ENCODE measurements at regions not wholly inside any gene's neighbourhood (a gene's known extent, or its start where the extent isn't known, plus 50 kb on each side); places are given as distances from the start of the nearest gene placed in this dataset.

GRCh38 chr2:103817746-103818145 lies 1036.2 kb upstream of the POU3F3 start:
- H3K4me3 Mint-ChIP-seq, result no peak overlapping the region
- no peak overlapping the region for H3K4me3 ChIP-seq (ENCODE audit: low read length)
- no peaks in the 10 kb centered on the region for H3K4me1 ChIP-seq (ENCODE audit: control insufficient read depth, insufficient read depth, low read length)
- DNase-seq, result no peak
- no peak overlapping the region for H3K27ac ChIP-seq (ENCODE audit: low read depth, low read length)
- H3K36me3 ChIP-seq (ENCODE audit: control insufficient read depth, insufficient read depth, low read length), result no peaks in the 10 kb centered on the region
- TF ChIP-seq, protein P1, sequence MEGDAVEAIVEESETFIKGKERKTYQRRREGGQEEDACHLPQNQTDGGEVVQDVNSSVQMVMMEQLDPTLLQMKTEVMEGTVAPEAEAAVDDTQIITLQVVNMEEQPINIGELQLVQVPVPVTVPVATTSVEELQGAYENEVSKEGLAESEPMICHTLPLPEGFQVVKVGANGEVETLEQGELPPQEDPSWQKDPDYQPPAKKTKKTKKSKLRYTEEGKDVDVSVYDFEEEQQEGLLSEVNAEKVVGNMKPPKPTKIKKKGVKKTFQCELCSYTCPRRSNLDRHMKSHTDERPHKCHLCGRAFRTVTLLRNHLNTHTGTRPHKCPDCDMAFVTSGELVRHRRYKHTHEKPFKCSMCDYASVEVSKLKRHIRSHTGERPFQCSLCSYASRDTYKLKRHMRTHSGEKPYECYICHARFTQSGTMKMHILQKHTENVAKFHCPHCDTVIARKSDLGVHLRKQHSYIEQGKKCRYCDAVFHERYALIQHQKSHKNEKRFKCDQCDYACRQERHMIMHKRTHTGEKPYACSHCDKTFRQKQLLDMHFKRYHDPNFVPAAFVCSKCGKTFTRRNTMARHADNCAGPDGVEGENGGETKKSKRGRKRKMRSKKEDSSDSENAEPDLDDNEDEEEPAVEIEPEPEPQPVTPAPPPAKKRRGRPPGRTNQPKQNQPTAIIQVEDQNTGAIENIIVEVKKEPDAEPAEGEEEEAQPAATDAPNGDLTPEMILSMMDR (conservative IDR thresholded peaks at IDR 0.05), result no peak
- H3K9me3 Mint-ChIP-seq, result no peaks in the 10 kb centered on the region
- 91% methylated on average over 3 of the region's 3 CpGs; no CpG with 5 or more reads in 1 of the 2 experiments for WGBS, 2 experiments (ENCODE audit: insufficient coverage in 1 of 2, insufficient read length in 1 of 2)
- H3K9me3 ChIP-seq (ENCODE audit: control insufficient read depth, low read length), result no peaks in the 10 kb centered on the region
- H3K27me3 Mint-ChIP-seq (ENCODE audit: insufficient read depth), result no peaks in the 10 kb centered on the region
- H3K27ac Mint-ChIP-seq, result no peak overlapping the region
- H3K27me3 ChIP-seq (ENCODE audit: control insufficient read depth, insufficient read depth, low read length, poor library complexity, severe bottlenecking), result no peaks in the 10 kb centered on the region
- H3K36me3 Mint-ChIP-seq (ENCODE audit: low read depth), result no peaks in the 10 kb centered on the region
- H3K4me1 Mint-ChIP-seq, result peaks cover 3% of the 10 kb centered on the region
- no peak overlapping the region for H3K9ac ChIP-seq (ENCODE audit: extremely low read depth, low read length, poor library complexity, severe bottlenecking)

DNA sequence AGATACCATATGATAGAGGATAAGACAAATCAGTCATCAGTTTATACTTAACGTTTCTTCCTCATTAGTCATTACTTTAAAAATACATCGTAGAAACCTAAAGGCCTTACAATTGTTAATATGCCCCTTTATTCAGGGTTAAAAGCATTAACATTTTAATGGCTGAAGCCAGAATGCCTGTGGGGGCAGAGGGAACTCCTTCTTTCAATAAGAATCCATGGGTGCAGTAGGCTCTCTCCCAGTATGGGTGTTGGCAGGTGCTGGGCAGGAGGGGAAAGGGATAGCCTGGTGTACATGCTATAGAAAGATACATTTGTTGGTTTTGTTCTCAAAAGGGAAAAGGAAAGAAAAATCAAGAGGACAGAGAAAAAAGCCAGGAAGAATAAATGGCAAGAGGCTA lies 1035.7 kb upstream of the POU3F3 start:
- Histone ChIP-seq H3K36me3 (ENCODE audit: control insufficient read depth, insufficient read depth, low read length) (no peaks in the 10 kb centered on the region), H3K4me1 (ENCODE audit: control insufficient read depth, insufficient read depth, low read length) (no peaks in the 10 kb centered on the region), H3K27ac (ENCODE audit: low read depth, low read length) (no peak overlapping the region), H3K9me3 (ENCODE audit: control insufficient read depth, low read length) (no peaks in the 10 kb centered on the region), H3K4me3 (ENCODE audit: low read length) (no peak overlapping the region), H3K9ac (ENCODE audit: extremely low read depth, low read length, poor library complexity, severe bottlenecking) (no peak overlapping the region), H3K27me3 (ENCODE audit: control insufficient read depth, insufficient read depth, low read length, poor library complexity, severe bottlenecking) (no peaks in the 10 kb centered on the region)
- no peaks in the 10 kb centered on the region for H3K36me3 Mint-ChIP-seq (ENCODE audit: low read depth)
- WGBS, 2 experiments (ENCODE audit: insufficient coverage in 1 of 2, insufficient read length in 1 of 2), result 39% methylated on average over 2 of the region's 2 CpGs; no CpG with 5 or more reads in 1 of the 2 experiments
- peaks cover 3% of the 10 kb centered on the region for H3K4me1 Mint-ChIP-seq
- no peaks in the 10 kb centered on the region for H3K27me3 Mint-ChIP-seq (ENCODE audit: insufficient read depth)
- no peak overlapping the region for H3K27ac Mint-ChIP-seq
- no peak overlapping the region for H3K4me3 Mint-ChIP-seq
- H3K9me3 Mint-ChIP-seq, result no peaks in the 10 kb centered on the region
- no peak for DNase-seq
- TF ChIP-seq, protein P1 (conservative IDR thresholded peaks at IDR 0.05), result no peak

GRCh38 chr2:103819599-103819998 lies 1034.3 kb upstream of the POU3F3 start:
- no peak overlapping the region for H3K4me3 ChIP-seq (ENCODE audit: low read length)
- WGBS, 2 experiments (ENCODE audit: insufficient coverage in 1 of 2, insufficient read length in 1 of 2), result 93% methylated on average over 5 of the region's 5 CpGs; no CpG with 5 or more reads in 1 of the 2 experiments

More at GRCh38 chr2:103819599-103819998, 1034.3 kb upstream of the POU3F3 start:
- Histone ChIP-seq H3K27me3 (ENCODE audit: control insufficient read depth, insufficient read depth, low read length, poor library complexity, severe bottlenecking) (no peaks in the 10 kb centered on the region), H3K27ac (ENCODE audit: low read depth, low read length) (no peak overlapping the region), H3K4me1 (ENCODE audit: control insufficient read depth, insufficient read depth, low read length) (no peaks in the 10 kb centered on the region), H3K9me3 (ENCODE audit: control insufficient read depth, low read length) (no peaks in the 10 kb centered on the region), H3K36me3 (ENCODE audit: control insufficient read depth, insufficient read depth, low read length) (no peaks in the 10 kb centered on the region), H3K9ac (ENCODE audit: extremely low read depth, low read length, poor library complexity, severe bottlenecking) (no peak overlapping the region)
- TF ChIP-seq, protein P1 (conservative IDR thresholded peaks at IDR 0.05), result no peak
- no peaks in the 10 kb centered on the region for H3K36me3 Mint-ChIP-seq (ENCODE audit: low read depth)
- no peak overlapping the region for H3K4me3 Mint-ChIP-seq
- H3K4me1 Mint-ChIP-seq, result peaks cover 3% of the 10 kb centered on the region
- no peaks in the 10 kb centered on the region for H3K9me3 Mint-ChIP-seq
- no peaks in the 10 kb centered on the region for H3K27me3 Mint-ChIP-seq (ENCODE audit: insufficient read depth)
- DNase-seq, result no peak
- no peak overlapping the region for H3K27ac Mint-ChIP-seq
